HG03060 (cell line): ENCODE measurements at regions not wholly inside any gene's neighbourhood (a gene's known extent, or its start where the extent isn't known, plus 50 kb on each side); places are given as distances from the start of the nearest gene placed in this dataset.

ENCODE experiments used
- ATAC-seq: cut with Tn5 transposase; IDR thresholded peaks from one replicate; pipeline ENCODE4 v1.9.1; 2021; ENCODE audit warnings: low read depth, moderate number of reproducible peaks; ENCODE audit not compliant: unreplicated experiment

DNA sequence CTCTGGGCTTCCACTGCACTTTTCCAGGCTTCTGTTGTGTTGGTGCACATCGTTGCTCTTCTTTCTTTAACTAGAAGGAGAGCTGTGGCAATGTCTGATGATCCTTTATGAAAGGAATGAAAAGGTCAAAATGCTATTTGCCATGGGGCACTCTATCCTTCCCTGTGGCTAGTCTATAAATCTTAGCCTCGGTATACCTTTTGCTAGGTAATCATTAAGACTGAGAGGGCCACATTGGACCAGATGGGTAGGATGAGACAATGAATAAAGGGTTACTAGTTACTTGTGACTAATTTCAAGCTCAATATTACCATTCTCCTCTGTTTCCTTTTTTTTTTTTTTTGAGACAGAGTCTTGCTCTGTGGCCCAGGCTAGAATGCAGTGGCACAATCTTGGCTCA is 89.4 kb upstream of the C1orf87 start:
- no peak for ATAC-seq

DNA sequence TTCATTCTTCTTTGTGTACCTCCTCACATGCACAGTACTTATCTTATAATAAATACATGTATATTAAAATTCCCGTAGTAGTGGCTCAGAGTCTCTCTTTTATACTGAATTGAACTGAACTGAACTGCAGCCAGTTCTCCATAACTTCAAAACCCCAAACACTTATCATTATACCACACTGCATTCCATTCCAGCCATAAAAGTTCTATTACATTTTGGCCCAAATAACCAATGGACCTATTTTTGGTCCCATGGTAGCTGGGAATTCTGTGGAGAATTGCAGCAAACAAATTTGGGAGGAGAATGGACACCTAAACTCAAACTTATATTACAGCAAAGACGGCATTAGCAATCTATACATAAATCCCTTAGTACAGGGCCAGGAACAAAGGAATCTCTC is 86.6 kb upstream of the C1orf87 start:
- ATAC-seq = no peak

DNA sequence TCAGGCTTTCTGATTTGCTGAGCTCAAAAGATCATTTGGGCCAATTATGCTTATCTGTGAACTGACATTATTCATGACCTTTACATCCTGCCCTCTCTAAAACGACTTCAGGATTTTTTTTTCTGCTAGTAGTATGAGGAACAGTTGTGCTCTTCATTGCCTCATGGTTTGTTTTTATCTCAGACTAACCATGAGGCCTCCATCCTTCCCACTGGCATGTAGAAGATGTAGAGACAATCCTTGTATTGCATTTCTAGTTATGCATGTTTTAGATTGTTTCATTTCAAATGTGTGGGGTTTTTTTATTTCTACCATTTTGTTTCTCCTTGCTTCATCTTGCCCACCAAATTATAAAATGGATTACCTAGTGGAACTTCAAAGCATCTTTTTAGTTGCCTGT is 82.8 kb upstream of the C1orf87 start:
- ATAC-seq = no peak

DNA sequence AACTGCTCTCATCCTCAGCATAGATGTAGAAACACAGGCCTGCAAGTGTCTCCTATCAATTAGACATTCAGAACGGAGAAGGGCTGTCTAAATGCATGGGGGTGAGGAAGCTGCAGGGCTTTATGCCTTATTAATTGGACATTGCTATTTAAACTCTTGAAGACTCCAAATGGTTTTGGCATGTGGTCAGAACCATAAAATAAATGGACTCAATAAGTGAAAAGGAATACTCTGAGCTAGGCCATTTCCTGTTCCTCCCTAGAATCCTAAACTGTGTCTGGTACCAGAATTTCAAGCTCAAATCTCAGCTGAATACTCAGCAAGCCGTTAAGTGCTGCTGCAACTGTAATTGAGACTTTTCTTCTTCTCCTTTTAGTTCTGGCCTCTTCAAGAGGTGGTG is 80.4 kb upstream of the C1orf87 start:
- ATAC-seq = no peak

DNA sequence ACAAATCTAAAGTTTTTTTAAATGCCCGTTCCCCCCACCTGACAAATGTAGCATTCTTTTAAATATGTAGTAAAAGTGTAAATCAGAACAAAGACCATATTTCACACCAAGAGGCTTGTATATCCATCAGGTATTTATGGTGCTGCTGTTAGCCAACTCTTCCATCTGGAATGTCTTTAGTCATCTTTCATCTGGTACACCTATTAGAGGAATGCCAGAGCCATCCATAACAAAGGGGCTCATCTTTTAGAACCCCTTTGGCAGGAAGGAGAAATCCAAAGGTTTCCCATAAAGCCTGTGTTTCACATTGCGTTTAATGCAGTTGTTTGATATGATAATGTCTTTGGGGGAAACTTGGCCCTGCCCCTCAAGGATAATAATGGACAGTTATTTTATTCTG is 79.3 kb upstream of the C1orf87 start:
- ATAC-seq = no peak

DNA sequence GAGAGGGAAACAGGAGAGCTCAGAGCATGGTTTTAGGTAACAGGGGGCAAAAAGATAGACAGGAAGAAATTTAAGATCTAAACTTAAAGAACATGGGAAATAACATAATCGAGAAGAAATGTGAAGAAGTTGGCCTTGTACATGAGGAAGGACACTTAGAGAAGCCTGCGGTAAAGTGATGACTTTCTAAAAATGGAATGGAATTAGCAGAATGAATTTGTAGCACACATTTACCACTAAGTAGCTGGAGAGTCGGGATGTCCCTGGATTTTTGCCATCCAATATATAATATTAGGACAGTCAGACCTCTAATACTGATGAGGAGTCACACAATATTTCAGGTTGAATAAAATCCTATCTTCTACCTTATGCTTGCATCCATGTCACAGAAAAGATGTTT is 77.7 kb upstream of the C1orf87 start:
- ATAC-seq = no peak

DNA sequence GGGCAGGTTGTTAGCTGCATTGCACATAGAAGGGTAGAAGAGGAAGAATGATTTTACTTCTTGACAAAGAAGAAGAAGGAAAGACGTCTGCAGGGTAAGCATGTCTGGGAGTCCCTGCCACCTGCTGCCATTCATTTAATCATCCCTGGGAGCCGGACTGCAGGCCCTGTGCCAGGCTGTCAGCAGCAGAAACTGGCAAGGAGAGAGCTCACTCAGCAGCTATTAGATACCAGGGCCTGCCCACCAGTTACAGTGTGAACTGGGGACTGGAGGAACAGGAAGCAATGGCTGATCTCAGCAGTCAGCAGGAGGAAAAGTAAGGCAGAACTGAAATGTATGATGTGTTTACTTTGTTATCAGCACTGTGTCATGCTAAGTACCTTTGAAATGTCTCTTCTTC is 75.7 kb upstream of the C1orf87 start:
- ATAC-seq = no peak

DNA sequence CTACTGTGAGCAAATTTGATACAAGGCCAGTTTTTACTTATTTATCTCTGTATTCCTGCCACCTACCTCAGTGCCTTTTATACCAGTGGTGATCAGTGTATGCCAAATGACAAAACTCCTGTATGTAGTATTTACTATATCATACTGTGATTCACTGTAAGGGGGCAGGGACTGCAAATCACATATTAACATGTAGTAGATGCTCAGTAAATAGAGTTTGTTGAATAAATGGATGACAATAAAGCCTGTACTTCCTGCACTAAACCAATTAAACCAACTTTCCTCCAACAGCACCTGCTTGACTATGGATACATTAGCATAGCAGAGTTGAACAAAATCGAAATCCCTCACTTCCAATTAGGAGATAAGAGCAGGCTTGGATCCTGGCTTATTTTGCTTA is 73.3 kb upstream of the C1orf87 start:
- ATAC-seq = no peak

DNA sequence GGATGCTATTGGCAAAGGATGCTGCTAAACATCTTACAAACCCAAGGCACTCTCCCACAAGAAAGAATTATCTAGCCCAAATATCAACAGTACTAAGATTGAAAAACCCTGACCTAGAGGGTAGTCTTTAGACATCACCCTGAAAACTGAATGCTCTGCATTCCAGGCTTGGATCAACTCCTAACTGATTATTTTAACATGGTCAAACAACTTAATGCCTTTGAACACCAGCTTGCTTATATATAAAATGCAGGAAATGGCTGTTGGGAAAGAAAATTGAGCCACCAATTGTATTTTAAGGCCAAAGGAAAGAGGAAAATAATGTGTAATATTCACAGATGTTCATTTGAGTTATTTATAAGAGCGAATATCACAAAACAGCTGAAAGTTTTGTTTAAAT is 72.2 kb upstream of the C1orf87 start:
- no peak for ATAC-seq

DNA sequence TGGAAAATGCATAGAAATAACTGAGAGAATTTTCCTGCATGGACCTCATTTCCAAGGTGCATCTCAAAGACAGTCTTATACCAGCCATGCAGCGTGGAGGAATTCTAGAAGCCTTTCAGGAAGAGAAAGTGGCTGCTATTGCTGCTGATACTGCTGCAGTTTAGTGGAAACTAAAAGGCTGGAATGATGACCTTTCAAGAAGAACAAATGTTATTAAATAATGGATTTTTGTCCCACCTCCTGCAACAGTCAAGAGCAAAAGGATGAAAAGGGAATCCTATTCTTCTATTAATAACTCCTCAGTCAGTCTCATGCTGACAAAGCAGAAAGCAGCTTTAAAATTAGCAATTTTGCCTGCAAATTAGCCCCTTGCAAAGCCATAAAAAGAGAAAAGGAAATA is 68.2 kb upstream of the C1orf87 start:
- ATAC-seq = no peak

DNA sequence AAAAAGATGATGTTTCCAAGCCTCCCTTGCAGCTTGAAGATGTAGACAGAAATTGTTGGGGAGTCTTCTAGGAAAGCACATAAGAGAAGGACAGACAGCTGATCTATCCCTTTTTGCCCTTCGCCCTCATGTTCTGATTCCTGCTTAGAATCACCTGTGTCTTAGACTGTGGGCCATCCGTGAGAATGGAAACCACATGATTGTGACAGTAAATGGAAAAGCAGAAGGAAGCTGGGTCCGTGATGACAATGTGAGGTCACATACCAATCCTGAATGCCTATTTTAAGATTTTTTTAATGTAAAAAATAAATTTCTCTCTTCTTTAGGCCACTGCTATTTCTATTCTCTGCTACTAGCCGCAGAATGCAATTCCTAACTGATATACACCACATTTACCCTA is 67.7 kb upstream of the C1orf87 start:
- ATAC-seq = no peak

DNA sequence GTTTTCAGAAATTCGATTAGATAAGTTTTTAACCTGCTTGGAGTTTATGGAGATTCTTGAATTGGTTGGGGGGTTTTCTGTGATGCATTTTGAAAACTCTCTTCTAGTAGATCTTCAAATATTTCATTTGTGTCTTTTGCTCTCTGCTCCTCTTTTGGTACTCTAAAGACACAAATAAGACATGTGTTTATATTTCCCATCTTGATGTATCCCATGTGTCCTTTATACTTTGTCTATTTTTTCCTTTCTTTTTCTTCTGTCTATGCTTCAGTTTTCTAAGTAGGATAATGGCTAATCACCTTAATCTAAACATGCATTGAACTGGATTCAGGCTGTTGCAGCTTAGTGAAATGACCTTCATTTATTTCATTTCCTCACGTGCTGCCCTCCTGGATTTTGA is 63.8 kb upstream of the C1orf87 start:
- ATAC-seq = no peak

DNA sequence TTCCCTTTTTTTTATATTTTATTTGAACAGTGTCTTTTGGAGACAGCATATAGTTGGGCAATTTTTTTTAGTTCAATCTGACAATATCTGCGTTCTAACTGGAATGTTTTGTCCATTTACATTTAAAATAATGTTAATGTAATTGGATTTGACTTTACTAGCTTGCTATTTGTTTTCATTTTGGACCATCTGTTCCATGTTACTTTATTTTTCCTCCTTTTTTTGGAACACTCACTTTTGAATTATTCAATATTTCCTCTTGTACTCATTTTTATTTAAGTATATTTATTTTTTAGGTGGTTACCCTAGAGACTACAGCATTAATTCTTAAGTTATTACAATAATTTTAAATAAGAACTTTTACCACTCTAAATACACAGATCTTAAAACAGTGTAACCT is 62.8 kb upstream of the C1orf87 start:
- no peak for ATAC-seq

DNA sequence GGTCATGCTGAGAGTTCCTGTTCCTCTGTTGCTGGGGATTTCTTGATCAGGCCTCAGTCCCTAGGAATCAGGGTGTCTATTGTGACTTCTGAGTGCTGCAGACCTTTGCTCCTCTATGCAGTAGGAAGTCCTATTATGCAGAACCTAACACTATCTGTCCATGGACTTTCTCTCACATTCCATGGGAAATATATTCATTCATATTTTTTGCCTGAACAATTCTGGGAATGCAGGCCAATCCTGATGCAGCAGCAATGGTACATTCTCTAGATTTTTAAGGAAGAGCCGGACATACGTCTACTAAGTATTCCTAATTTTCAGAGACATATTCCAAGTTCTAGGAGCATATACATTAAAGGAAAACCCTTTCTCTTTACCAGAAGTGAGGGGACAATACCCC is 61.1 kb upstream of the C1orf87 start:
- no peak for ATAC-seq

DNA sequence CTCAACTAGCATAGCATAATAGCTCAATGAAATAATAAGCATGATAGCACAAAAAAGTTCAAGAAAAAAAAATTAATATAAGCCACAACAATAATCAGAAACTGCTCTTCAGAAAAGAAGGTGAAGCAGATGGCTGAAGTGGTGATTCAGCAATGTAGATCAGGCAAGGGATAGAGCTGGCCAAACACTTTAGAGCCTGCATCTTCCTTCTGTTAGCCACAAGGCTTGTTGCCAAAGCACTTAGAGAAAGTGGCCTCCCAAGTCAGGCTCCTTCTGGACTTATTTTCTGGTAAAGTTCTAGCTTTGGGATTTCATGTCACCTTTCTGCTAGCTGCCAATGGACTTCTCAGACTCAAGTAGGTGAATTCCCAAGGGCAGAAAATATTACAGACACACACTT is 60.3 kb upstream of the C1orf87 start:
- no peak for ATAC-seq

DNA sequence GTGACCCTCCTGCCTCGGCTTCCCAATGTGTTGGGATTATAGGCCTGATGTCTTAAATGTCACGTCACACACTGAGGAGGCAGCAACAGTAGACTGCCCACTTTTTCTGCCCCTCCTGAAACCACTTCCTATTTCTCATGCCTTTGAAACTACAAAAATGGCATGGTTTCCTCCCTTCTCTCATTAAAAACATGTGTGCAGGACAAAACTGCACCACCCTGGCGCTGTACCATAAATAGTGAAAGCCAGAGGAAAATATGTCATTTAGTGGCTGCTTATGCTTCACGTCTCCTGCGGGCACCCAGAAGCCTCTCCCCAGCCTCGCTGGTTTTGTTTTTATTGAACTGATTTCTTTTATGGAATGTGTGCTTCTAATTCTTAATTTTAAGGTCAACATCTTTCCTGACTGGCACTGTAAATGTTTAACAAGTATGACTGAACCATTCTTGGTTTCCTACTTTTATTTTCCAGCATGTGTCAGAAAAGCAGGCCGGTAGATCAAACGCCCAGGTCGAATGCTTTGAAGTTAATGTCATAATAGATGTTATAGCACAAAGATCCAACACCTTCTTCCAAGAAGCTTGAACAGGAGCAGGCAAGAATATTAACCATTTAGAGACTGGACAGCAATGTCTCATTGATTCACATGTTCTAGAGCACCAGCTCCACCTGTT is 59.6 kb upstream of the C1orf87 start:
- no peak for ATAC-seq

DNA sequence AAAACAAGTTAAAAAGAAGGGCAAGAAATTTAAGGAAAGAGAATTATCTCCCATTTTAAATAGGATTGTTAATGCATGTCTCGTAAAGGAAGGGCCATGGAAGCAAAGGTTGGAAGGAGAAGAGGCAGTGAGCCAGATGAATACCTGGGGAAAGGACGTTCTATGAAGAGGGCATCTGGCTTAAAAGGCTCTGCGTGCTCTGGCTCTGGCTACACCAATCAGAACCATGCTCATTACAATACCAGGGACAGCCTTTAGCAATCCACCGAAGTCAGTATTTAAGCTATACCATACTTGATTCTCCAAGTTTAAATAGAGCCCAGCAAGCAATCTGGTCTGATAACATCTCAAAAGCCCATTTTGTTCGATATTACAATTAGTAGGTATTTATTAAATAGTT is 58.5 kb upstream of the C1orf87 start:
- ATAC-seq = no peak

DNA sequence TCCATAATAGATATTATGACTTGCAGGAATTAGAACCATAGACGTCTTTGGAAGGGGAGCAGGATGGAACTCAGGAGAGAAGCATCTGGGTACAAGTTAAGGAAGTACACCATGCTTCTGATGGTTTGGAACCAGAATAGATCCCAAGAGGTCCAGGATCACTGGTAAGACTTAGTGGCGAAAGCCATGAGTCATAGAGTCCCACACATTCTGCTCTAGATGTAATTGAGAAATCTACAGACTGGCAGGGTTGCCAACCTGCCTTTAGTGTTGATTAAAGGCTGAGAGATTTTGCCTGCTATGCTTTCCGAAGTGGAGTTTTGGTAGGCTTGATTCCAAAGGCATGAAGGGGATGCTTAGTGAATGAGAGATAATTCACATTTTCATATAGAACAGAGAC is 57.1 kb upstream of the C1orf87 start:
- ATAC-seq = no peak

DNA sequence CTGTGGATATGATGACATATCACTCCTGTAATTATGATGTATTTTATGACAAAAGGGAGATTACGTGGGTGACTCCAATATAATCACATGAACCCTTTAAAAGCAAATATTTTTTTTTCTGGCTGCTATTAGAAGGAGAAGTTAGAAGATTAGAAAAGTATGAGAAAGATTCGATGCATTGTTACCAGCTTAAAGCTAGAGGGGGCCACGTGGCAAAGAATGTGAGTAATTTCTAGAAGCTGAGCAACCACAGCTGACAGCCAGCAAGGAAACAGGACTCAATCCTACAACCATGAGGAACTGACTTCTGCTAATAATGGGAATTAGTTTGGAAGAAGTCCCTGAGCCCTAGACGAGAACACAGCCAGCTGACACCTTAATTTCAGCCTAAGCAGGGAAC is 56.3 kb upstream of the C1orf87 start:
- no peak for ATAC-seq

DNA sequence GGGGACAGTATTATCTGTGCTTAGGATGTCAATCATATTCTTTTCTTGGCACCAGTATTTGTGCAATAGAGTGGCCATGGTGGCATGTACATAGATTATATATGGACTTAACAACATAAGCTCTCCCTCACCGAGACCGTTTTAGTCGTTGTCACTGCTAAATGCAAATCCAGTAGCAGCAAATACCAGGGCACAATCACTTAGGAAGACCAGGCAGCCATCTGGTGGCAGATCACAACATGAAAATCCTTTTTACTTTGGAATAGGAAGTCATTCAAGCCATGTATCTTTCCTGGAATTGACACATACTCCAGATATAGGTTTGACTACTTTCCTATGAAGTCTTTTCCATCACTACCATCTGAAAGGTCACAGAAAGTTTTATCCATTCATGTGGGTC is 53.2 kb upstream of the C1orf87 start:
- no peak for ATAC-seq
